ENCODE measurements at regions not wholly inside any gene's neighbourhood (a gene's known extent, or its start where the extent isn't known, plus 50 kb on each side); places are given as distances from the start of the nearest gene placed in this dataset.
A peak's percentile ranks its signal among the peaks of the same experiment; 100 is the strongest.

GRCh38 chr21:31564439-31564838, 95.1 kb upstream of the SOD1 start:
- Mint-ChIP-seq H3K4me3 (no peak overlapping the region), H3K27me3 (ENCODE audit: low read depth) (peaks cover 3% of the 10 kb centered on the region; the same call in 1 of the 2 replicates), H3K36me3 (ENCODE audit: insufficient read depth in 1 of 3, low read depth in 3 of 3) (peaks cover 0 to 8% (median 0%) of the 10 kb centered on the region in 3 experiments; a peak in 2 of 7 replicates), H3K9me3 (no peaks in the 10 kb centered on the region; a peak in 2 of 5 replicates), H3K4me1 (peaks cover 38 to 41% of the 10 kb centered on the region in 2 experiments), H3K27ac (peak overlapping the region in 1 of 3 experiments; percentile 37; a peak in 2 of 7 replicates)
- DNase-seq: no peak
- no peaks in the 10 kb centered on the region for H3K9me3 ChIP-seq (ENCODE audit: control insufficient read depth, low read depth, low read length)
- H2BK15ac ChIP-seq (ENCODE audit: low read depth, low read length): no peak overlapping the region
- no peak overlapping the region for H3K4ac ChIP-seq (ENCODE audit: low read depth, low read length)
- H3K4me1 ChIP-seq (ENCODE audit: insufficient read depth, low read length): no peaks in the 10 kb centered on the region; the same call in 1 of the 2 replicates
- H2AFZ ChIP-seq (ENCODE audit: low read length): no peak overlapping the region
- no peaks in the 10 kb centered on the region for H4K20me1 ChIP-seq (ENCODE audit: control insufficient read depth, insufficient read depth, insufficient read length)
- peaks cover 9% of the 10 kb centered on the region for H3K23me2 ChIP-seq (ENCODE audit: insufficient read length, low read depth, low read length, poor library complexity, severe bottlenecking)
- no peak overlapping the region for H2BK20ac ChIP-seq (ENCODE audit: low read depth, low read length, poor library complexity, severe bottlenecking)
- H3K18ac ChIP-seq (ENCODE audit: insufficient read length, low read depth, low read length): no peak overlapping the region
- no peak overlapping the region for H4K8ac ChIP-seq (replicated peaks; ENCODE audit: insufficient read length, low read depth, low read length)
- no peak overlapping the region for H4K5ac ChIP-seq (ENCODE audit: insufficient read length, low read depth, low read length)
- no peak overlapping the region for H3K4me2 ChIP-seq (ENCODE audit: insufficient read depth, insufficient read length, low read length)
- H3K79me1 ChIP-seq (ENCODE audit: insufficient read depth, low read depth, low read length, poor library complexity, severe bottlenecking): no peaks in the 10 kb centered on the region
- no peaks in the 10 kb centered on the region for H3K27me3 ChIP-seq (ENCODE audit: insufficient read depth, low read length)
- H2BK5ac ChIP-seq (ENCODE audit: insufficient read length, low read length): no peak overlapping the region
- H2AK5ac ChIP-seq (ENCODE audit: insufficient read length, low read length): no peak overlapping the region
- no peak overlapping the region for H3K14ac ChIP-seq (ENCODE audit: insufficient read depth, low read length)
- no peak overlapping the region for H3K27ac ChIP-seq (ENCODE audit: insufficient read length, low read depth, low read length)
- H3K23ac ChIP-seq (ENCODE audit: insufficient read length, low read depth, low read length): no peak overlapping the region
- no peak for TF ChIP-seq CTCF (conservative IDR thresholded peaks at IDR 0.05)
- no CpG with 5 or more reads among the region's 9 CpGs for WGBS (ENCODE audit: extremely low coverage, insufficient read length, low lambda C conversion rate)
- H3K9ac ChIP-seq (ENCODE audit: extremely low read depth, insufficient read length, low read length): no peak overlapping the region
- H4K91ac ChIP-seq (ENCODE audit: insufficient read length, low read depth, low read length): no peak overlapping the region
- no peaks in the 10 kb centered on the region for H3K79me2 ChIP-seq (ENCODE audit: insufficient read depth, low read length)
- H3K56ac ChIP-seq (ENCODE audit: insufficient read length, low read depth, low read length): no peak overlapping the region
- H3T11ph ChIP-seq (ENCODE audit: low read length): no peak overlapping the region
- H2BK120ac ChIP-seq (ENCODE audit: low read depth, low read length, poor library complexity, severe bottlenecking): no peak overlapping the region
- H2BK12ac ChIP-seq (ENCODE audit: insufficient read length, low read depth, low read length): no peak overlapping the region
